ENCODE measurements at regions not wholly inside any gene's neighbourhood (a gene's known extent, or its start where the extent isn't known, plus 50 kb on each side); places are given as distances from the start of the nearest gene placed in this dataset.

DNA sequence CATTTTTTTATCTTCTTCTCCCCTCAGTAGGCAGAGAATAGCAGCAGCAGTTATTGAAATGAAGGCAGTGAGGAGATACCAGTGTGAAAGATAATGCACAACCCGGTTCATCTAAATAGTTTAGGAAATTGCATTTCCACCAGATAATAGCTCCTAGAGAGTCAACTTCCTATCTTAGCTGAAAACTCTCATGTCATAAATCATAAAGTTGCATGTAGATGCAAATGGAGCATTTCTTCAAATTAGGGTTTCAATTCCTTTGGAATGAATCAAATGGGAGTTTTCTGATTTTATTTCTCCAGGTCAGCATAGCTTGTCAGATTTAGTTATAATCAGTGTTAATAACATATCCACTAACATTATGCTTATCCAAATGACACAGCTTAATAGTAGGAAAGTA, 335.3 kb downstream of the CNTNAP4 start:
- Histone ChIP-seq H3K9me3 (no peaks in the 10 kb centered on the region), H3K36me3 (no peaks in the 10 kb centered on the region), H3K4me3 (no peak overlapping the region), H3K4me1 (no peaks in the 10 kb centered on the region), H3K27ac (no peak overlapping the region), H3K27me3 (no peaks in the 10 kb centered on the region)
- DNase-seq (ENCODE audit: low spot score in 2 of 2) = no peak
- TF ChIP-seq, protein P1, sequence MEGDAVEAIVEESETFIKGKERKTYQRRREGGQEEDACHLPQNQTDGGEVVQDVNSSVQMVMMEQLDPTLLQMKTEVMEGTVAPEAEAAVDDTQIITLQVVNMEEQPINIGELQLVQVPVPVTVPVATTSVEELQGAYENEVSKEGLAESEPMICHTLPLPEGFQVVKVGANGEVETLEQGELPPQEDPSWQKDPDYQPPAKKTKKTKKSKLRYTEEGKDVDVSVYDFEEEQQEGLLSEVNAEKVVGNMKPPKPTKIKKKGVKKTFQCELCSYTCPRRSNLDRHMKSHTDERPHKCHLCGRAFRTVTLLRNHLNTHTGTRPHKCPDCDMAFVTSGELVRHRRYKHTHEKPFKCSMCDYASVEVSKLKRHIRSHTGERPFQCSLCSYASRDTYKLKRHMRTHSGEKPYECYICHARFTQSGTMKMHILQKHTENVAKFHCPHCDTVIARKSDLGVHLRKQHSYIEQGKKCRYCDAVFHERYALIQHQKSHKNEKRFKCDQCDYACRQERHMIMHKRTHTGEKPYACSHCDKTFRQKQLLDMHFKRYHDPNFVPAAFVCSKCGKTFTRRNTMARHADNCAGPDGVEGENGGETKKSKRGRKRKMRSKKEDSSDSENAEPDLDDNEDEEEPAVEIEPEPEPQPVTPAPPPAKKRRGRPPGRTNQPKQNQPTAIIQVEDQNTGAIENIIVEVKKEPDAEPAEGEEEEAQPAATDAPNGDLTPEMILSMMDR (IDR thresholded peaks at IDR 0.05) = no peak
- TF ChIP-seq POLR2AphosphoS5 (IDR thresholded peaks at IDR 0.05) (no peak), POLR2A (IDR thresholded peaks at IDR 0.05) (no peak)
- intact Hi-C loops (cut with DNase I; ENCODE audit: low total_unique reads) = no loop called here

DNA sequence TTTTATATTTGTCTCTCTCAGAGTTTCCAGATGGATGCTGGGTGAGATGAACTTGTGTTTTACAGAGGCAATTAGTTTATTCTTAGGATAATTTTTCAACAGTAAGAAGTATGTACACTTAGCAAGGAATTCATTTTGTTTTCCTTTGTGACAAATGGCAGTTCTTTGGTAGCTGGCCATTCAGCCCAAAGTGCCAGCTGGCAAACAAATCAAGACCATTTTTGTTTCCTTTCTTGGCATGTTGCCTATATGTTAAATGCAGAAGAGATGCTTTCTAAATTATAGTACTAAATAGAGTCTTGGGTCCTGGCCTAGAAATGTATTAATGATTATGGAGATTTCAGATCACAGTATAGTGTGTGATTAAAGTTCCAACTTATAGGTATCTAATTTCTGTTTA, 337.1 kb downstream of the CNTNAP4 start:
- Histone ChIP-seq H3K4me1 (no peaks in the 10 kb centered on the region), H3K4me3 (no peak overlapping the region), H3K36me3 (no peaks in the 10 kb centered on the region), H3K27ac (no peak overlapping the region), H3K9me3 (no peaks in the 10 kb centered on the region), H3K27me3 (no peaks in the 10 kb centered on the region)
- no peak for TF ChIP-seq POLR2A (IDR thresholded peaks at IDR 0.05)
- TF ChIP-seq, protein P1 (IDR thresholded peaks at IDR 0.05) = no peak
- no peak for TF ChIP-seq POLR2AphosphoS5 (IDR thresholded peaks at IDR 0.05)
- intact Hi-C loops (cut with DNase I; ENCODE audit: low total_unique reads) = no loop called here
- no peak for DNase-seq (ENCODE audit: low spot score in 2 of 2)

DNA sequence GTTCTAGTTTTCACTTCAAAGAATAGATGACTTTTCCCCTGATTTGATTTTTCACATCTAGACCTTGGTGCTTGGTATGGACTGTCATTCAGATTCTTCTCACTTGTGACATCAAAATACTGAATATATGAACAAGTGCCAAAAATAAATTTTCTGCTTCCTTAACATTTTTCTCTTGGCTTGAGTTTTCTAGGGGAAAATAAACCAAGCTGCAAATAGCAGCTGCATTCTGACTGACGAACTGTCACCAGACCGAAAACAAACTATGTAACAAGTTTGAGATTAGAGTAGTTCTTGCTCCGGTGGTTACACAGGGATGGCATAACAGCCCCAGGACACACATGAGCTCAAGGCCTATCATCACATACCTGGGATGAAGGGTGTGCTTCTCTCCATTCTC, 345.7 kb downstream of the CNTNAP4 start:
- intact Hi-C loops (cut with DNase I; ENCODE audit: low total_unique reads) = no loop called here

DNA sequence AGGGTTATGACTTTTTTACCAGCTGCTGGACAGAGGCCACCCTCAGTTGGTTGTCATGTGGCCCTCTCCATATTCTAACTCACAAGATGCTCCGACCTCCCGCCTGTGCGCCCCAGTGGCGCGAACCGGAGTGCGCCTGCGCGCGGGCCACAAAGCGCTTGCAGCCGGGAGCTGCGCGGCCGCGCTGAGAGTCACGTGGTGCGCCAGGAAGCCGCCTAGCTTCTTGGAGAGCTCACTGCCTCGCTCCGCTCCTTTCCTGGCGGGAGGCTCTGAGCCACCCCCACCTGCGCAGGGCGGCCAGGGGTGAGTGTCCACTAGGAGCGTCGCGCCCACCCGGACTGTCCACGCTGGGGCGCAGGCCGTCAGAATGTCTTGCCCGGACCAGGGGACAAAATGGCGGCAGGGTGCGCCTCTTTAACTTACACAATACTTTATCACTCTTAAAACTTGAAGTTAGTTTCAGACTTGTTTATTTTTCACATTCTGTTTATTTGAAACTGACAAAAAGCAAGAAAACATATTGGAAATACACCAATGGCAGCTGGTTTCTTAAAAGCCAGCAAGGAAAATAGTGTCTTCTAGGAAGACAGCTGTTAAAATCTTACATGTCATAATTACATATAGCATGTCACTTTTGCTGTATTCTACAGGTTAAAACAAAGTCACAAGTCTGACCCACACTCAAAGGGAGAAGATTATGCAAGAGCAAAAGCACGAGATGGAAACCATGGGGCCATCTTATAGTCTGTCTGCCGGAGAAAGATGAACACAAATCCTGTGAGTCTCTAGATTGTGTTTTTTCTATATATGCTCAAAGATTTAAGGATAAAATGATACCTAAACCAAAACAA, 357.9 kb downstream of the CNTNAP4 start:
- Histone ChIP-seq H3K27me3 (no peaks in the 10 kb centered on the region), H3K36me3 (no peaks in the 10 kb centered on the region), H3K4me3 (no peak overlapping the region), H3K4me1 (no peaks in the 10 kb centered on the region), H3K27ac (no peak overlapping the region), H3K9me3 (peaks cover 0 to 15% of the 10 kb centered on the region in 2 donors)
- intact Hi-C loops (cut with DNase I; ENCODE audit: low total_unique reads) = no loop called here
- TF ChIP-seq POLR2AphosphoS5 (IDR thresholded peaks at IDR 0.05) = no peak
- no peak for TF ChIP-seq POLR2A (IDR thresholded peaks at IDR 0.05)
- TF ChIP-seq, protein P1 (IDR thresholded peaks at IDR 0.05) = no peak
- DNase-seq (ENCODE audit: low spot score in 2 of 2) = no peak

More for the DNA sequence above, 345.7 kb downstream of the CNTNAP4 start:
- TF ChIP-seq, protein P1 (IDR thresholded peaks at IDR 0.05) = no peak
- TF ChIP-seq POLR2AphosphoS5 (IDR thresholded peaks at IDR 0.05) (no peak), POLR2A (IDR thresholded peaks at IDR 0.05) (no peak)
- no peak overlapping the region for H3K4me3 ChIP-seq
- H3K27ac ChIP-seq = no peak overlapping the region
- H3K27me3 ChIP-seq = no peaks in the 10 kb centered on the region
- no peaks in the 10 kb centered on the region for H3K9me3 ChIP-seq
- H3K4me1 ChIP-seq = no peaks in the 10 kb centered on the region
- DNase-seq (ENCODE audit: low spot score in 2 of 2) = no peak
- H3K36me3 ChIP-seq = no peaks in the 10 kb centered on the region

DNA sequence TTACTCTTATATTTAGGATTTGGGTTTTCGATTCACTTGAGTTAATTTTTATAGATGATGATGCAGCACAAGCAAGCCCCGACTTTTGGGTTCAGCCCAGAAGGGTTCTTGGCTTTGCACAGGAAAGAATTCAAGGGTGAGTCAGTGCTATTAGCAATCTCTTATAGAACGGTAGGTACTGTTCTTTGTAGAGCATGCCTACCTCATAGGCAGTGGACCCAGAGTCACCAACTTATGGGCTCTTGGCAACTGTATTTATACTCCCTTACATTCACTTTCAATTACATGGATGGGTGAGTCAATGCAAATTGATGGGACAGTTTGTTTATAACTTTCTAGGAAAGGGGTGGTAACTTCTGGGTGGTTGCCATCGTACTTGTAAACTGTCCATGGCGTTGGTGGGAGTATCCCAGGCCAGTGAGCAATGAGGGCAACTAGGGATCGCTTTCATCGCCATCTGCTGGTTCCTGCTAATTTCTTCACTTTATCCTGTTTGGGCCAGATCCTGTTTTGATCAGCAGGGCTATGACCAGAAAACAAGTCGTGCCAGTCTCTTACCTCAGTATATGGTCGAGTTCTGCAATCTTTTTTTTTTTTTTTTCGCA, 362.6 kb downstream of the CNTNAP4 start:
- TF ChIP-seq, protein P1 (IDR thresholded peaks at IDR 0.05) = no peak
- TF ChIP-seq POLR2A (IDR thresholded peaks at IDR 0.05) (no peak), POLR2AphosphoS5 (IDR thresholded peaks at IDR 0.05) (no peak)
- no peaks in the 10 kb centered on the region for H3K9me3 ChIP-seq
- no peaks in the 10 kb centered on the region for H3K4me1 ChIP-seq
- no peaks in the 10 kb centered on the region for H3K27me3 ChIP-seq
- H3K36me3 ChIP-seq = no peaks in the 10 kb centered on the region
- intact Hi-C loops (cut with DNase I; ENCODE audit: low total_unique reads) = no loop called here
- H3K27ac ChIP-seq = no peak overlapping the region
- no peak for DNase-seq (ENCODE audit: low spot score in 2 of 2)
- H3K4me3 ChIP-seq = no peak overlapping the region

Measured in breast epithelium (tissue), 4 donors.